Myocyte (in vitro differentiated cells): ENCODE measurements at regions not wholly inside any gene's neighbourhood (a gene's known extent, or its start where the extent isn't known, plus 50 kb on each side); places are given as distances from the start of the nearest gene placed in this dataset.

ENCODE experiments used
- DNase-seq: peaks from one replicate; pipeline ENCODE4 v3.0.0-alpha.2; 2012; ENCODE audit warnings: low read depth

GRCh38 chr5:118692811-118693342, 295.5 kb downstream of the DTWD2 start:
- DNase-seq: peak; percentile 11

- no peak for DNase-seq
These were observed 300.4 kb downstream of the DTWD2 start for GRCh38 chr5:118687661-118688621.

GRCh38 chr5:118687100-118687499, 301.2 kb downstream of the DTWD2 start:
- DNase-seq: no peak

- no peak for DNase-seq
These were observed 306.7 kb downstream of the DTWD2 start for GRCh38 chr5:118681655-118682054.

GRCh38 chr5:118679264-118679940, 308.9 kb downstream of the DTWD2 start:
- DNase-seq: no peak

- DNase-seq: no peak
These were observed 309.6 kb downstream of the DTWD2 start for GRCh38 chr5:118678746-118679145.

- no peak for DNase-seq
These were observed 313.1 kb downstream of the DTWD2 start for GRCh38 chr5:118675247-118675646.

- DNase-seq: no peak
These were observed 330.8 kb downstream of the DTWD2 start for GRCh38 chr5:118657576-118657975.

- DNase-seq: no peak
These were observed 334.5 kb downstream of the DTWD2 start for GRCh38 chr5:118653872-118654271.

GRCh38 chr5:118653183-118653582, 335.2 kb downstream of the DTWD2 start:
- DNase-seq: no peak

- no peak for DNase-seq
These were observed 337.3 kb downstream of the DTWD2 start for GRCh38 chr5:118651002-118651401.

- no peak for DNase-seq
These were observed 340.8 kb downstream of the DTWD2 start for GRCh38 chr5:118647587-118647986.

GRCh38 chr5:118646917-118647316, 341.4 kb downstream of the DTWD2 start:
- no peak for DNase-seq

GRCh38 chr5:118637947-118638670, 350.2 kb downstream of the DTWD2 start:
- no peak for DNase-seq

- no peak for DNase-seq
These were observed 359.5 kb downstream of the DTWD2 start for GRCh38 chr5:118628660-118629354.

GRCh38 chr5:118620233-118620632, 368.1 kb downstream of the DTWD2 start:
- no peak for DNase-seq

- no peak for DNase-seq
These were observed 368.5 kb downstream of the DTWD2 start for GRCh38 chr5:118619823-118620222.

- DNase-seq: no peak
These were observed 372.1 kb downstream of the DTWD2 start for GRCh38 chr5:118616281-118616680.

- DNase-seq: no peak
These were observed 373.5 kb downstream of the DTWD2 start for GRCh38 chr5:118614731-118615456.

GRCh38 chr5:118611332-118611945, 376.9 kb downstream of the DTWD2 start:
- DNase-seq: no peak
